Renal cortex interstitium (tissue), 11 donors: ENCODE measurements at regions not wholly inside any gene's neighbourhood (a gene's known extent, or its start where the extent isn't known, plus 50 kb on each side); places are given as distances from the start of the nearest gene placed in this dataset.

Experiments used
- DNase-seq, 11 donors: peaks; one replicate each; pipeline ENCODE4 v3.0.0-alpha.2; 2013; ENCODE audit warnings: low read depth in 9 of 11, low spot score in 4 of 11; ENCODE audit errors: extremely low read depth in 1 of 11

DNA sequence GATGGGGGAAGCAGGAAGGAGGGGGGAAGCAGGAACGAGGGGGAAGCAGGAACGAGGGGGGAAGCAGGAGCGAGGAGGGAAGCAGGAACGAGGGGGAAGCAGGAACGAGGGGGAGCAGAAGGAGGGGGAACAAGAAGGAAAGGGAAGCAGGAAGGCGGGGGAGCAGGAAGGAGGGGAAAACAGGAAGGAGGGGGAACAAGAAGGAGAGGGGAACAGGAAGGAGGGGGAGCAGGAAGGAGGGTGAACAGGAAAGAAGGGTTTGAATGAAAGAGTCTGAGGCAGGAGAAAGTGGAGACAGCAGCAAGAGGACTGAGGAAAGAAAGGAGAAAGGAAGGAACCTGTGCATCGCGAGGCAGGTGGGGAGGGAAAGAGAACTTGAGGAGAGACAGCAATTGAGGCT is 256.6 kb downstream of the PTEN start:
- no peak for DNase-seq

DNA sequence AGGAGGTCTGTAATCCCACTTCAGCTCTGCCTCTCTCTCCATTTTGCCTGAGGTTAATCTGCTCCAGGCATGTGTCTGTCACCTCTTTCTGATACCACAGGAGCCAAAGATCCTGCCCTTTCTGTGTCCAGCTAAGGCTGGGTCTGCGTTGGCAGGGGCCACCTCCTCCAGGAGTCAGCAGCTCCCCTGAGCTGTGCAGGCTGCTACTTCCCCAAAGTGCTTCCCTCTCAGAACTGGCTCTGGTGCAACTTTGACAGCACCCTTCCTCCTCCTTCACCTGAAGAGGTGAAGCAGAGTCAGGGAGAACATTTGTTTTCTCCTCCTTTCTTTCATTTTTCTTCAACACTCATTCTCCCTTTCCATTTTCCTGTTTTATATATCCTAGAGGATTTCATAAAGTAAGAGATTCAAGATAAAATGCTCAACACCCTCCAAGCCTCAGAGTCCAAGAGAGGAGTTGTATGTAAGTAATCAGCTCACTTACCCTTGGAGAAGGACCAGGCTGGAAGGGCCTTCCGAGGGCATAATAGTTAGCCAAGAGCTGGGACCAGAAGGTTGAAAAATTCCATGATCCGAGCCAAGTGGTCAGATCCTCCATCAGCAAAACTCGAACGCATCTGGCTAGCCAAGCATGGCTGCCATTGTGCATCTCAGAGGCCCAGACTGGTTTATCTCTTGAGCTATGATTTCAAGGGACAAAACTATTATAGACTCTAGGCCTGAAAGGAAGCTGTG is 257.3 kb downstream of the PTEN start:
- no peak for DNase-seq

DNA sequence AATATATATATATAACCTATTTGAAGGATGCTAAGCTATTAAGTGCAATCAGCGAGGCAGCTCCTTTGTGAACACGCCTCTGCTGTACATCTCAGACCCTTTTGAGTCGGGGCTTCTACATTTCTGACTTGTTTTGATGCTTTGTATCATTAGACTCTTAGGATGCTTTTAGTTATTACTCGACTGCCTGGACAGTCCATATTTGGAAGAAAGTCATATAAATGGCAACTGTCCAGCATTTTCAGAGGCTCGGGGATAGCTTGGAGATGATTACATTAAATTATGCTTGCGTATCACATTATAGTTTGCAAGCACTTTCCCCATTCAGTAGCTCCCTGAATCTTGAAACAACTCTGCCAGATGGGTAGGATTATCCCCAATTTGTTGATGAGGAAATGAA is 257.9 kb downstream of the PTEN start:
- no peak for DNase-seq

DNA sequence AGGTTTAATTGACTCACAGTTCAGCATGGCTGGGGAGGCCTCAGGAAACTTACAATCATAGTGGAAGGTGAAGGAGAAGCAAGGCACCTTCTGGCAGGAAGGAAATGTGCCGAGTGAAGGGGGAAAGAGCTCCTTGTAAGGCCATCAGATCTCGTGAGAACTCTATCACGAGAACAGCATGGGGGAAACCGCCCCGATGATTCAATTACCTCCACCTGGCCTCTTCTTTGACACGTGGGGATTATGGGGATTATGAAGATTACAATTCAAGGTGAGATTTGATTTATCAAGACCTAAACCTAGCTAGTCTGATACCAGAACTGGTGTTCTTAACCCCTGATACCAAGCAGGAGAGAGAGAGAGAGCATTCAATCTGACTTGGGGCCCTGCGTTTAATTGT is 258.7 kb downstream of the PTEN start:
- DNase-seq, result no peak

DNA sequence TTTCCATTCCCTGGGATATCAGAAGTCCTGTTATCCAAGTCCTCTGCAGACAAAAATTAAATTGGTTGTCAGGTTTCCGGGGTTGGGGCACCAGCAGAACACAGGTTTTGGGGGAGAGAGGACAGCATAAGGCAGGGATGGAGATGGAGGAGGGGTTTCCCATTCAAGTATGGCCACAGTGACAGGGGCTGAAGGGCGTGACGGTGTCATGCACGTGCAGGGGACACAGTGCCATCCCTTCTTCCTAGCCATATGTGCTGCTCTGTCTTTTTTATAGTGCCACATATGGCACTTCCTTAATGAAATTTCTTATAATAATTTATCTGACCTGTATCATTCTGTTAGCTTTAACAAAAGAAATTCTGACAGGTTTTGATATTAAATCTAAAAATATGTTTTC is 259.2 kb downstream of the PTEN start:
- no peak for DNase-seq

DNA sequence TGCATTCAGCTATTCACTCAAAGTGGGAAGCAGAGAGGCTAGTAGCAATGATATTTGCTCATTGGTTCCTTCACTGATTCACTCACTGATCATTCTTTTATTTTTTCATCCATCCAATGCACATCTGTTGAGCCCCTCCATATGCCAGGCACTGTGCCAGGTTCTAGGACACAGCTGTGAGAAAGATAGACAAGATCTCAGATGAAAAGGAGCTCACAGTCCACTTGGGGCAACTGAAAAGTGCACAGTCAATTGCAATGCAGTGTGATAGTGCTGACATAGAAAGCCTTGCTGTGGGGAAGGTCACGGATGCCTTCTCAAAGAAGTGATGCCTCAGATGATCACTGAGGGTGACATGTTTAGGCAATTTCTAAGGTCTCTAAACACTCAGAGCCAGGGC is 262.3 kb downstream of the PTEN start:
- no peak for DNase-seq

DNA sequence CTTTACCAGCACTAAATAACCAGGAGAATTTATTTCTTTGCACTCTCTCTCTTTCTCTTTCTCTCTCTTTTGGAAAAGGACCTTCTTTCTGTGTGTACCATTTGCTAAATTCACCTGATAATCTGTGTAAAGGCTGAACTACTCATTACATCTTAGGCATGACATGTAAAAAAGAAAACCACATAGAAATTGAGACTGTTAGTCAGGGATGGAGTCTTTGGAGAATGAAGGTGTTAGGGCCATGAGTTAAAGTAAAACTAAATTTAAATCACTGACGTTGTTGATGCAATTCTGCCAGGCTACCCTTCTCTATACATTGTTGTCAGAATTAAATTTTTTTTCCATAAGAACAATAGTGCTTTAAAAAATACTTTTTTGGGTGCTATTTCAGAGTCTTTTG is 263.3 kb downstream of the PTEN start:
- DNase-seq, result no peak

DNA sequence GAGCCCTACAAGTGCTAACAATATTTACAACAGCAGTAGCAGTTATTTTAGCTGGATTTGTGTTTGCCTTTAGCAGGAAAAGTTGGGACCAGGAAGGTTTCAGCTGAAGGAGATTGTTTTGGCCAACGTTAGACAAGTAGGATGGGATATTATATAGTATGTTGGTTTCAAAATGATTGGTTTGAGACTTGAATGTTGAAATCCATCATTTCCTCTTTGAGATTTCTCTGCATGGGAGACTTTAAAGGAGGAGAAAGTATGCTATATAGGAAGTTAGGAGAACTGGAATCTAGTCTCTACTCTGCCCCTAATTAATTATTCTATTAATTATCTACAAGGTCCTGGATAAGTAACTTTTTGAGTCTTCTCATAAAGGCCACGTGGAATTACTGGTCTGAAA is 263.8 kb downstream of the PTEN start:
- no peak for DNase-seq

DNA sequence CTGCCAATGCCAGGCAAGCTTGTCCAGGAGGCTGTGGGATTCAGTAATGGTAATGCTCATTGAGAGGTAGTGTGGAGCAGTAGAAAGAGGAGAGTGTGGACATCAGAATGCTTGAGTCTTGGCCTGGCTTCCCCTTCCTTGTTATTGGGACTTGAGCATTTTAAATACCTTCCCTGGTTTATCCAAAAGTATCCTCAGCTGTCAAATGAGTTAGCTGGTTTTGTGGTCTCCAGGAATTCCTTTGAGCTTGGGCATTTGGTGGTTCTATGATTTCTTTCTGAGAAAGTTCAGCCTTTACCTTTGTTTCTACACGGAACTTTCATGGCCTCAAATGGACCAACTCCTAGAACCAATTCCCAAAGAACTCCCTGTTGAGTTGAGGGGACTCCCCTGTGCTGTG is 264.3 kb downstream of the PTEN start:
- DNase-seq, result no peak

DNA sequence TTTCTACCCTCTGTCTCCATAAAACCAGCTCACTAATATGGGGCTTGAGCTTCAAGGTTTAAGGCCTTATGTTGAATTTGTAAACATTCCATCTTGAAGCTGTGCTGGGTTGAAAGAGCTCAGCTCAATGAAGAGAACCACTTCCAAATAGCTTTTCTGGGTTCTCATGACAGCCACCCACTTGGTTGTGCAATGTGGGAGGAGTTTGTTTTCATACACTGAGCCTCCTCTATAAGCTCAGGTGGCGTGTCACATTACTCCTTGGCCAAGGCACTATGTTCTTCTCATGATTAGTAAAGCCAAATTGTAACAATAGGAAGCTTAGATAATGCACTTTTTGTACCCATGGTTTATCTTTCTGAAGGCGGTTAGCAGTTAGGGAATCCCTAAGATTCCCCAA is 265.6 kb downstream of the PTEN start:
- DNase-seq, result no peak

DNA sequence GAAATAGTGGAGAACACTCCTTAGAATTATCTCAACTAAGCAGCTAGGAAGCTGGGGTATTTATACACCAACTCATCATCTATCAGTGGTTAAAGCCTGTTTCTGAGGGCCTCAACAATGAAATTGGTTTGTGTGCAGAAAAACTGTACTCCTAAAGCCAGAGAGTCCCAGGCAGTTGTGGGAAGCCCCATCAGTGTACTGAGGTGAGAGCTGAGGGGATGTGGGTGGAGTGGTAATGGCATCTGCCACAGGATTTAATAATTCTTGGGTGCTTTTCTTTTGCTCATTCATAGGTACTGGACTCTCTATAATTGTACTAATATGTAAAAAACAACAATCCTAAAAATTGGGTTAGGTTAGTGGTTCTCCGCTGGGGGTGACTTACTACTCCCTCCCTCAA is 267.5 kb downstream of the PTEN start:
- no peak for DNase-seq

DNA sequence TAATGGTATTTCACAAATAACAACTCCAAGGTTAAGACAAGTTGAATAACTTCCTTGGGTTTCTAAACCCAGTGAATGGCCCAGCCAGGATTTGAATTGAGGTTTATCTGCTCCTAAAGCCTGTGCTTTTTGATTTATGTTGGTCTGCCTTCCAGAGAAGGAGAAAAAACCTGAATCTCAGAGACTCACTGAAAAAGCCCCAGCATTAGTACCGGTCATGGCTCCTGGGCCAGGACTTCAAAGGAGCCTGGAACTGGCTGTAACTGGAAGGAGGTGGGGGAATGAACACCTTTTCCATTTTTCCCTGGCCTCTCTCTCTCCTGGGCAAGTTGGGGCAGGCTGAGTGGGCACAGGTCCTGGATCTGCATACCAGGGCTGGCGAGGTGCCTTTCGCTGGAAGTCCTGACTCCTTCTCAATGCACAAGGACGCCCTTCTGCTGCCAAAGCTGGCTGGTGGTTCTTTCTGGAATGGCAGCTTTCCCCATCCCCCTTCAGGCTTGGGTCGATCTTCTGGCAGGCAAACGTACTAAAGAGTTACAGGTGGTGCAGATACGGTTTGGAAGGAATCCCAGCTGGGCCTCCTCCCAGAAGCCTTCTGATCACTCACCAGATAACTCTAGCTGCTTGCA is 268.2 kb downstream of the PTEN start:
- DNase-seq, result no peak

DNA sequence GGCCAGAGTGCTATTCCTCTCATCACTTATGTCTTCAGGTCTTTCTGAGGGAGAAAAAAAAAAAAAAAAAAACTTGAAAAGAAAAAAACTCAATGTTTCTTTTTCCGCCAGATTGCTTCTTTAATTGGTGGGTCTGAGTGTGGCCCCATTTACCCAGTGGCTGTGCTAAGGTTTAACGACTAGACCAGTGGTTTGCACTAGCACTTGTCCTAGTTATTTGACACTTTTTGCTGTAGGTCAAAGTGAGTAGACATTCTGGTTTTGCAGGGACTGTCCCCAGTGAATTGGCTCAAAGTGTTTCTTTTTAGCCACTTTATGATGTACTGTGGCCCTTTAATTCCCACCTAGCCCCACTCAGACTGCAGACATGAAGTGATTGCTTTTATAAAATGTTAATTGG is 273.3 kb downstream of the PTEN start:
- DNase-seq, result no peak

DNA sequence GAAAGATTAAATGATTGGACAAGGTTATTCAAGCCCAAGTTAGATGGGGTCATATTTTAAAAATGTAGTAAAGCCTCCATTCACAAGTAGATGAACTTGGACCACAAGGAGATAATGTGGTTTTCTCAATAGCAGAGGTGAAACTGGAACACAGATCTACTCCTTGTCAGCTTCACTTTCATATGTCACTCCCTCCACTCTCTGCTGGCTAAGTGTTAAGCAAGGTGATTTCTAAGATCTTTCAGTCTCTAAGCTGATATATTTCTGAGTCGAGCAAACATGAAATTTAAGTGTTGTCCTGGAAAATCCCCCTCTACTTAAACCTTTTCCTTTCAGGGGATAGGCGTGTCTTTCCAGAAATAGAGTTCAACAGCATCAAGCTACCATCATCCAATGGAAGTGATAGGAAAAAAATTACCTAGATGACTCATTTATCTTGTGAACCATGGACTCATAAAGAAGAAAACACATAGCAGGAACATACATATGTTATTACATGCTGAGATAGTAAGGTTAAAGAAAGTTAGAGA is 275.0 kb downstream of the PTEN start:
- DNase-seq, result no peak

DNA sequence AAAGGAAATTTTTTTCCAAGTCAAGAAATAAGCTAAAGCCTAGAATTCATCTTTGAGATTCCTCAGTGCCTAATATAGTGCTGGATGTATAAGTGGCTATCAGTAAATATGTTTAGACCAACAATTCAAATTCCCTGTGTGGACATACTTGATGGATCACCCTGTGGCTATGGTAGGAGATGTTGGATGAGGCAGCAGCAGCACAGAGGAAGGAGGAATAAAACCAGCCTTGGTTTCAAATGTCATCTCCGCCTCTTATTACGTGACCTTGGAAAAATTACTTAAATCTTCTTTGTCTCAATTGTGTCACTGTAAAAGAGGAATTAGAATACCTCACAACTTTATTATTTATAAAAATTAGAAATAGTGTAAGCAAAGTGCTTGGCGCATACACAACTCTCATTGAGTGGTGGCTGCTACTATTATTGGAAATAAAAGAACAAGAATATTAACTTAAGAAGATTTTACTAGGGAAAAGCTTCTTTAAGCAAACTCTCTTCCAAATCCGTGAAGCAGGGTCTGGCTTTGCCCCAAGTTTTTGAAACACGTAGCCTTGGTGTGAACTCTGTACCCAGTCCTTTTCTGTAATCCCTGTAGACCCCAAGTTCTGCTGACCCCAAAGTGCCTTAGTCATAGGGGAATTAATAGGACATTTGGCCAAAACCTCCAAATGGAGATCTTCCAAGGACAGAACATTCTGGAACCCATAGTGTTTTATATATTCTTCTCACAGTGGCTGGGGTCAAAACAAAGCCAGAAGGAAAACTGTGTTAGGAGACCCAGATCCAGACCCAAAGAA is 283.8 kb downstream of the PTEN start:
- no peak for DNase-seq

DNA sequence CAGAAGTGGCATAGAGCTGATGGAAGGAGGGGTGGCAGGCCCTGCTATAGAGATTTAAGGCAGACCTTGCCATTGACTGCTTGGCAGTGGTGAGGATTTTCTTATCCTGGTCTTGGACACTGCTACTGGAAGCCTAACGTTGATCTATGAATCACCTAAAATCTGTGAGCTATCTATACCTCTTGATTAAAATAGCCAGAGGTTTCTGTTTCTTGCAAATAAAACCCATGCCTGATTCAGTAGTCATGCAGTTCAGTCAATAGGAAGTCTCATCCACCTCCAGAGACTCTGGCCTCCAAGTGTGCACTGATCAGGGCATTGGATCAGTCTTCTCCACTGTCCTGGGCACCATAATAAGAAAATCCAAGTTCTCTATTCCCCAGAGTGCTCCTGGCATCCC is 286.5 kb downstream of the PTEN start:
- DNase-seq, result no peak

DNA sequence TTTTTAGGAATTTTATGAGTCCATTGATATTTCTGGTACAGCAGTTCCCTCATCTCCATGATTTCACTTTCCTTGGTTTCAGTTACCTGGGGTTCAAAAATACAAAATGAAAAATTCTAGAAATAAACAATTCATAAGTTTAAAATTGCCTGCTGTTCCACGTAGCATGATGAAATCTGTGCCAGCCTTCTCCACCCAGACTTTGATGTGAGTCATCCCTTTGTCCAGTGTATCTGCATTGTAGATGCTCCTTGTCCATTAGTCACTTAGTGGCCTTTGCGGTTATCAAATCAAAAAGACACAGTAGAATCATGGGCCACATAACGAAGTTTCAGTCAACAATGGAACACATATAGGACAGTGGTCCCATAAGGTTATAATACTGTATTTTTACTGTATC is 286.9 kb downstream of the PTEN start:
- no peak for DNase-seq

DNA sequence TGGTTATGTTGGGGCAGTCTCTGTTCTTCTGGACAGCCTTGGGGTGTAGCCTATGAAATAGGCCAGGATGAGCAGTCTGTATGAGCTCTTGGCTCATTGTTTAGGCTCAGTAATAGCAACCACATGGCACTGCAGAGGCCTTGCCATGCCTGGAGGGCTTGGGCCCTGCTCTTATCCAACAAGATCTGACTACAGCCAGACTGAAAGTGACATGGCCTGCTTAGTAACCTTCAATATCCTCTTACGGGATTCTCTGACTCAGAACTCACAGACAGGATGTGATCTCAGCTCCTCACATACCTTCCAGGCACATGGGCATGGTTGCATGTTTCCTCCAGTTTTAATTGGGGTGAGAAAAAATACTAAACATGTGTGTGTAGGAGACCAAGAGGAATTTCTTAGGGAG is 289.3 kb downstream of the PTEN start:
- no peak for DNase-seq

DNA sequence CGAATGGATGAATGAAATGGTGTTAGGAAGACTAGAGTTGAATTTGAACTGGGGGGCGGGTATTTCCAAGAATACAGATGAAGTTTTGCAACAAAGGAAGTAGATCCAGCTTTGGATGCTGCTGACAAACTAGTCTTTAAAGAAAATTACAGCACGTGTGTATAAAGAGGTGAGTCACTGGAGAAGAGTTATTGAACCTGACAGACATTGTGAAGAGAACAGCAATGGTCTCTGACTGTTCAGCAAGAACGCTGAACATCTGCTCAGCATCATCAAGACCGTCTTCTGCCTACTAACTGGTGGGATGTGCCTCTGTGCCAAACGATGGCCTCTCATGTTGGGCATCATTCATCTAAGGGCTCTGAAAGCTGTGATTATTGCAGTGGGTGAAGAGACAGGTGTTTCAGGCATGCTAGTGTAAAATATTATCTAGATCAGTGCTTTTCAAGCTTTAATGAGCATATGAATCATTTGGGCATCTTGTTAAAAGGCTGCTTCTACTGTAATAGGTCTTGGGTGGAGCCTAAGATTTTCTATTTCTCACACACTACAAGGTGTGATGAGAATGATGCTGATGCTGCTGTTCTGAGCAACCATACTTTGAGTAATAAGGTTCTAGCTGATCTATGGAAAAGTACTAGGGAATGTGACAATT is 291.3 kb downstream of the PTEN start:
- no peak for DNase-seq

DNA sequence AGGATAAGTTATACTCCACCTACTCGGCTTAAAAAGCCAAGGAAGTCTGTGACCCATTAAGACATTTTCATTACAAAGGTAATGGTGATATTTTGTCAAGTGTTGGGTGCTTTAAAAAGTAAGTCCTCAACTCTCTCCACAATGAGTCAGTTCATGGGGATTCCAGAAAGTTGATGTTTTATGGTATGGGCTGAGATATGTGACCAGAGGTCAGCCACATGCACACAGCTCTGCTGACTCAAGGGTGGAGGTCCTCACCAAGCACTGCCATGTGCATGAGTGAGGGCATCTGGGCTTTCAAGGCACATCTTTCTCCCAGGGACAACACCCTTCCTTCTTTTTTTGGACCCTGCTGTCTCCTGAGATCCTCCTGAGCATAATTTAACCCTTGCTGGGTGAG is 292.9 kb downstream of the PTEN start:
- no peak for DNase-seq
